ENCODE measurements at regions not wholly inside any gene's neighbourhood (a gene's known extent, or its start where the extent isn't known, plus 50 kb on each side); places are given as distances from the start of the nearest gene placed in this dataset.
"Not testable (repeated sequence)": the region's sequence is repeated elsewhere in the genome, so short reads cannot be mapped to it uniquely, and the experiment has no call there.

GRCh38 chr17:33910200-33910857 lies 344.8 kb upstream of the CCL2 start:
- ATAC-seq, result no peak

GRCh38 chr17:33914125-33914524 lies 341.0 kb upstream of the CCL2 start:
- no peak for ATAC-seq

GRCh38 chr17:33922971-33923370 lies 332.1 kb upstream of the CCL2 start:
- no peak for ATAC-seq

DNA sequence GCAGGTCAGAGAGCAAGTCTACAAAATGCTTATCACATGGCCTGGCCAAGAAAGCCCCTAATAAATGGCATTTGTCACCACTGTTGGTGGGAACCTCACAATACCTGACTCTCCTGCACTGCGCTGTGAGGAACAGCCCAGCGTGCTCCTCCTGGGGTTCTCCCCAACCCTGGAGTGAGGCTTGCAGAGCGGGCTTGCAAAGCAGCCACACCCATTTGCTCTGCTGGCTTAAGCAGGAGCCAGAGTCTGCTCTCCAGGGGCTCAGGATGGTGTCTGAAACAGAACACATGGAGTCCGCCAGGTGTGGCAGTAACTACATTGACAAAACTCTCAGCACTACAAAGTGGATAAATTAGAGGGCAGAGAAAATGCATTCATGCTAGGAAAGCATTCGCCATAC lies 331.0 kb upstream of the CCL2 start:
- ATAC-seq, result no peak

- no peak for ATAC-seq
Observed at GRCh38 chr17:33925649-33926048, 329.4 kb upstream of the CCL2 start.

GRCh38 chr17:33927732-33928133 lies 327.4 kb upstream of the CCL2 start:
- no peak for ATAC-seq

GRCh38 chr17:33929181-33929724 lies 325.8 kb upstream of the CCL2 start:
- ATAC-seq, result no peak

DNA sequence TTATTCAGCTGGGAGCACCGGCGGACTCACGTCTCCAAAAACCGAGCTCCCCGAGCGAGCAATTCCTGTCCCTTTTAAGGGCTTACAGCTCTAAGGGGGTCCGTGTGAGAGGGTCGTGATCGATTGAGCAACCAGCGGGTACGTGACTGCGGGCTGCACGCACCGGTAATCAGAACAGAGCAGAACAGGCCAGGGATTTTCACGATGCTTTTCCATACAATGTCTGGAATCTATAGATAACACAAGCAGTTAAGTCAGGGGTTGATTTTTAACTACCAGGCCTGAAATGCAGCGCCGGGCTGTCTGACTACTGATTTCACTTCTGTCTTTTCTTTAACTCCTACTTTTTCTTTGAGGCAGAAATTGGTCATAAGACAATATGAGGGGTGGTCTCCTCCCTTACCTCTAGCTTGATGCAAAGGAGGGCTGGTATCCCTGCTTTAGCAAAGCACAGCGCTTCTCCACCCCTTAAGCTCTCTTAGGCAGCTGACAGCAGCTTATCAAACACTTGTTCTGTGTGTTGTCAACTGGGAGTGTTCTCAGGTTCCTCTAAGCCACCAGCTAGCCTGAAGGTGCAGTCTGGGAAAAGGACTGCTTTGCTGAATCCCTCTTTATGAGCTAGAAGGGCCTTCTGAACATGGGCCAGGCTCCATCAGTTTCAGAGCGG lies 323.8 kb upstream of the CCL2 start:
- not testable (repeated sequence) for ATAC-seq

DNA sequence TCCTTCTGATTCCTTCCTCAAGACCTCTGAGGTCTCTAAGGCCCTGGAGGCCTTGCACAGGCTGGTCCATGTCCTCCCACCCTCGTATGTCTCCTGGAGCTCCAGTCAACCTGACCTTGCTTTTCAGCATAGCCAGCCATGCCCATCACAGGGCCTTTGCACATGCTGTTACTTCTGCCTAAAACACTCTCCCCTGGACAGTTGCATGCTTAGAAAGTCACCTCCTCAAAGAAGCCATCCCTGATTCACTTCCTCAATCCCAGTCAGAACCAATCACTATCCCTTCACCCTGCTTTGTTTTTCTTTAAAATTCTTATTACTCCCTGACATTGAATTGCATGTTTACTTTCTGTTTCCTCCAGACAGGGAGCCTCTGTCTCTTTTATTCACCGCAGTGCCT lies 322.1 kb upstream of the CCL2 start:
- no peak for ATAC-seq

GRCh38 chr17:33933576-33933975 lies 321.5 kb upstream of the CCL2 start:
- no peak for ATAC-seq

- no peak for ATAC-seq
Observed at GRCh38 chr17:33934696-33935095, 320.4 kb upstream of the CCL2 start.

DNA sequence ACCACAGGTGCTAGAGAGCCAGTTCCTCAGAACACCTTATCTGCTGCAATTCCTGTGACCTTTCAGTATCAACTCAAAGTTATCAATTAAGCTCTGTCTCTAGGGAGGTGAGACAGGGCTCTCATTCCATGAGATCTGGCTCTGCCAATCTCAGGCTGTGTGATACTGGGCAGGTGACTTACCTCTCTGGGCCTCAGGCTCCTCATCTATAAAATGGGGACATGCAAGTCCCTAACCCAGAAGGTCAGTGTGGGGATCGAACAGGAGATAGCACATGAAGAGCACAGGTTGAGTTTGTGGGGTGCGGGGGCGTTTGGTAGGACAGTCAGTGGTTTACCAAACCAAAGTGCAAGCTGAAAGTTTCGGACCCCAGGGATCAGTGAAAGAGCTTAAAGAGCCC lies 319.3 kb upstream of the CCL2 start:
- no peak for ATAC-seq

DNA sequence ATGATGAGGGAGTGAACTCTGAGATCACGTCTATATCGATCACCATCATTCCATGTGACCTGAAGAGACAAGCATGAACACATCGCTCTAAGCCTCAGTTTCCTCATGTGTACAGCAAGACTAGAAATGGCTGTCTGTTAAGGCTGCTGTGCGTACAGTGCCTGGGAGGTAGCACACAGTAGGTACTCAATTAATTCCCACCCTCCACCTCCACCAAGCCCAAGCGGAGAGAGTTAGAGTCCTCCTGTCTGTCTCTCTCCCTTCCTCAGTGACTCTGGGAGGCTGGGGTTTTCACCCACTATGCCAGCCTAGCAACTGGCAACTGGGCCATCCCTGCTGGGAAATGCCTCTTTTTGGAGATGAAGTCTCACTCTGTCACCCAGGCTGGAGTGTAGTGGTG lies 318.3 kb upstream of the CCL2 start:
- no peak for ATAC-seq

- no peak for ATAC-seq
Observed at GRCh38 chr17:33939959-33940358, 315.1 kb upstream of the CCL2 start.

GRCh38 chr17:33940769-33941370 lies 314.2 kb upstream of the CCL2 start:
- no peak for ATAC-seq

- ATAC-seq, result no peak
Observed at GRCh38 chr17:33941744-33942143, 313.3 kb upstream of the CCL2 start.

DNA sequence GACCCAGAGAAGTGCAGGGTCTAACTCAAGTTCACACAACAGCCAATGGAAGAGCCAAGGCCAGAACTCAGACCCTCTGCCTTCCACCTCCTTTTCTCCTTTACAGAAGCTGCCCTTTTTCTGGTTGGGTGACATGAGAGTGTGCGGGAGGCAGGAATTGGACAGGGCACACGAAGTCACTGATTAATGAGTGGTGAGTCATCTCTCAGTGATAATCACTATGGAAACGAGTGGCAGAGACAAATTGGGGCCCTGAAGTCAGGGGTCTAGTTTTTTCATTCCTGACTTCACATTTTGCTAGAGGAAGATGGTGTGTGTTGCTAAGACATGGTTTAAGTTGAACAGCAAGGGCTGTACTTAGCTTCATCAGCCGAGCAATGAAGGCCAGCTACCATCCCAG lies 312.7 kb upstream of the CCL2 start:
- ATAC-seq, result no peak

DNA sequence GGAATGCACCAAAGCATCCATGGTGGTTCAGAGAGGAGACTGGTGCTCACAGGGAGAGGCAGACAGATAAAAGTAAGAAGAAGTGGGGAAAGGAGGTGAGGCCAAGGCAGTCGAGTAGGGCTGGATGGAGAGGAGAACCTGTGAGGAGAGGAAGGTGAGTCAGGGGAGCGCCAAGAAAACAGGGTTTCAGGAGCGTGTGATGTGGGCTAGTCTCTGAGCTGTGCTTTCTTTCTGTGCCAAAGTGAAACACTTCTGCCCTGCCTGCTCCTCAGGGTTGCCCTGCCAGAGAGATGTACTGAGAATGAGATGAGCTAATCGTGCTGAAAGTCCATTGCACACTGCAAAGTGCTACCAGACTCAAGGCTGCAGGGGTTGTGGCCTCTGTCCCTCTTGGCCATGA lies 310.7 kb upstream of the CCL2 start:
- no peak for ATAC-seq

- ATAC-seq, result no peak
Observed at GRCh38 chr17:33944826-33945225, 310.3 kb upstream of the CCL2 start.

GRCh38 chr17:33945646-33946546 lies 309.2 kb upstream of the CCL2 start:
- no peak for ATAC-seq

- ATAC-seq, result no peak
Observed at GRCh38 chr17:33947762-33948161, 307.3 kb upstream of the CCL2 start.

DNA sequence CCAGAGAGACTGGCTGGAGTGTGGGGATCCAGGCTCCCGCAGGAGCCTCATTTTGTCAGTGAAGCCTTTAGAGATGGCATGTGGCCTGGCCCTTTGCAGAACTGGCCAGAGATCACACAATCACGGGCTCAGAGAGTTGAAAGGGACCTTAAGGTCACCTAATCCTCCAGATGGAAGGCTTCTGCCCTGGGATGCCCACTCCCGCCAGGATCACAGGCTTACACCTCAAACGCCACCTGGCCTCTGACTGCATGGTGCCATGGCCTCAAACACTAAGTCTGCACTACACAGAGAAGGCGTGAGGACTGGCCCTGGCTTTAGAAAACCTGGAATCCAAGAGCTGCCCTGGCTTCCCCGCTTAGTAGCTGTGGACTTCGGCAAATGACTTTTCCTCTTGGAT lies 306.8 kb upstream of the CCL2 start:
- ATAC-seq, result no peak

DNA sequence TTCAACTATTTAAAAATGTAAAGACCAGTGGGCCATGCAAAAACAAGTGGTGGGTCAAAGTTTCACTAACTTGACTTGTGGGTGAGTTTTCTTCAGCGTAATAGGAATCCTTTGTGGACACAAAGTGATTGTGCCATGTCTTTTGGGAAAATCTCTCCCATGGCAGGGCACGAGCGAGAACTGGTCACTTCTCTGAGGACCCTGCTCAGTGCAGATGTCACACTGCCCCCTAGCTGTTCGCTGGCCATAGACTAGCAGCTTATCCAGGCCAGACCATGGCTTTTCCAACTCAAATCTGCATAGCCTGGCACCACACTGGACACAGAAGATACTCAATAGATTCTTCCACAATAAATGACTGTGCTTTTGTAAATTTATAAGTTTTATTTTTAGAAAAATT lies 306.0 kb upstream of the CCL2 start:
- no peak for ATAC-seq
